RPMI8226 (cell line): ENCODE measurements at regions not wholly inside any gene's neighbourhood (a gene's known extent, or its start where the extent isn't known, plus 50 kb on each side); places are given as distances from the start of the nearest gene placed in this dataset.
"Not testable (repeated sequence)": the region's sequence is repeated elsewhere in the genome, so short reads cannot be mapped to it uniquely, and the experiment has no call there.

ENCODE experiments used
- DNase-seq: peaks from one replicate; pipeline ENCODE4 v3.0.0-alpha.2; 2015

DNA sequence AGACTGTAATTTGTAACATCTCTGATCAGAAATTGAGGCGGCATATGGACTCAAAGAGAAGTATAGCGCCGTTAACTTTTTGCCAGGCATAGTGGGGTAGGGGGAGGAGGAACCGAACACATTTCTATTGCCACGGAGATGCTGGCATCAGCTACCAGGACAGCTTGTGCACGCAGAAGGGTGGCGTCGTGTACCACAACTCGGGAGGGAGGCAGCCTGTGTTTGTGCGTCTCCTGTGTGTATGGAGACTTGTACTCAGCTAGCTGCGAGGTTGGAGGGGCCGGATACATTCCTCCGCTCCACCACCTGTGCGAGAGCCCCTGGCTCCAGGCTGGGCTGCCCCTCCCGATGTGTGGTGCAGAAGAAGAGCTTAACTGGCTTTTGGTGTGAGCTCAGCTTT lies 634.8 kb downstream of the TYW1 start:
- peak; percentile 49 for DNase-seq

- DNase-seq: no peak
Measured at GRCh38 chr7:67635271-67635670, 638.6 kb downstream of the TYW1 start.

DNA sequence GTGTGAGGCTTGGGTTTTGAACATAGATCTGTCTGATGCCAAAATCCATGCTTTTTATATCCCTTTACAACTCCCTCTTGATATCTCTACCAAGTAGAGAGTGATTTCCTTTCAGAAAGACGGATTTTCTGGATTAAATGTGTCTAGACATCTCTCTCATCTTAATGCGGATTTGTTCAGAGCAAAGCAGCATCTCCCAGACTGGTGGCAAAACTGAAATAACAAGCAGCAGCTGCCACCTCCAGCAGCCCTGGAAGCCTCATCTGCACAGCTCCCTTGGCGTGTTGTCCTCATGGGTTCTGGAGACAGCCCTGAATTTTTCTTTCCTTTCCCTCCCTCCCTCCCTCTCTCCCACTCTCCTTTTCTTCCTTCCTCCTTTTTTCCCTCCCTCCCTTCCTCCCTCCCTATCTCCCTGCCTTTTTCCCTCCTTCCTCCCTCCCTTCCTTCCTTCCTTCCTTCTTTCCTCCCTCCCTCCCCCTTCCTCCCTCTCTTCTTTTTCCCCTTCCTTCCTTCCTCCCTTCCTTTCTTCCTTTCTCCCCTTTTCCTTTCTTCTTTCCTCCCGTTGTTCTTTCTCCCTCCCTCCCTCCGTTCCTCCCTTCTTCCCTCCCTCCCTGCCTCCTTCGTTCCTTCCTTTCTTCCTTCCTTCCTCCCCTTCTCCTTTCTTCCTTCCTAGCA lies 639.9 kb downstream of the TYW1 start:
- DNase-seq: no peak

- peak; percentile 13 for DNase-seq
Measured at GRCh38 chr7:67637023-67637358, 640.4 kb downstream of the TYW1 start.

- not testable (repeated sequence) for DNase-seq
Measured at GRCh38 chr7:67642542-67642941, 645.9 kb downstream of the TYW1 start.

- peak; percentile 78 for DNase-seq
Measured at GRCh38 chr7:67644151-67644550, 647.5 kb downstream of the TYW1 start.

DNA sequence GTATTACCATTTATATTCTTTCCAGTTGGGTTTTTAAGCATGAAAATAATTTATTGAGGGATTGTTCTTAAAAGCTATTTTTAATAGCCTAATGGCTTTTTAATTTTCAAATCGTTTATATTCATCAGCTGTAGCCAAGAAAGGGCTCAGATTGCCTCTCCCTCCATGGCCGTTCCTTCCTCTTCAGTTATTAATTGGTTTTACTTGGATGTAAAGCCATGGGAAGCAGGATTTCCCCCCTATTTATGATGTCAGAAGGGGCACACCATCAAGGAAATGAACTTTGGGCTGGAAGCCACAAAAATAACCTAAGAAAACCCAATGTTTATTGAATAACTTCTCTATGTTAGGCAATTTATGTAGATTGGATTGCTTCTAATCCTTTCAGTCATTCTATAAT lies 656.3 kb downstream of the TYW1 start:
- DNase-seq: no peak

GRCh38 chr7:67653856-67654454 lies 657.3 kb downstream of the TYW1 start:
- no peak for DNase-seq

- no peak for DNase-seq
Measured at GRCh38 chr7:67654642-67655041, 658.0 kb downstream of the TYW1 start.

- no peak for DNase-seq
Measured at GRCh38 chr7:67655168-67655567, 658.5 kb downstream of the TYW1 start.

GRCh38 chr7:67659091-67659490 lies 662.5 kb downstream of the TYW1 start:
- DNase-seq: no peak

DNA sequence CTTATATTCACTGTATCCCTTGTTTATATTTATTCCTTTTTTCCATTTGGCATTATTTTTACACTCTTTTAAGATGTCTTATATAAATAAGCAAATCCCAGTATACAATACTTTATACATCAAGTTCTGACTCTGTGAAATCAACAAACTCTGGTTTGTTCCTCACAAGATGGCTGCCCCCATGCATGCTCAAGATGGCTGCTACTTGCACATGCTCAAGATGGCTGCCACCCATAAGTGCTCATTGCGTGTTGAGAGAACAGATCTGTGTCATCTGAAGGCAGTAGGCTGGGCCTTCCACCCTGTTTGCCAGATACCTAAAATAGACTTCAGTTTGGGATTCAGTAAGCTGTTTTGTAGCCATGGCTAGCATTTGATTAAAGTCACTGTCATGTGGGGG lies 666.2 kb downstream of the TYW1 start:
- no peak for DNase-seq

DNA sequence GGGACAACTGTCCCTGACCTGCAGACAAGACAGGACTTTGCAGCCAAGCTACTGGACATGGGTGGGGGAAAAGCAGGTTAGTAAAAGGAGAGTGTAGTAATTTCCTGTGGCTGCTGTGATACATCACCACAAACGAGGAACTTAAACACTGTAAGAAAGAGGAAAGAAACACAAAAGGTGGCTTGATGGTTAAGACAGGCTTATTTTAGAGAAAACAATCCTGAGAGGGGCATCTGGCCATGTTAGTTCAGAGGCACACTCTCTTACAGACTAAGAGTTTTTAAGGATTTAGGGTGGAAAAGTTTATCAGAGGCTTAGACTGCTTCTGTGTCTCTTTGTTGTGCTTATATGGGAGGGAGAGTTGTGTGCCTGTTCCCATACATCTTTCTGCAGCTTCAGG lies 667.0 kb downstream of the TYW1 start:
- DNase-seq: no peak

DNA sequence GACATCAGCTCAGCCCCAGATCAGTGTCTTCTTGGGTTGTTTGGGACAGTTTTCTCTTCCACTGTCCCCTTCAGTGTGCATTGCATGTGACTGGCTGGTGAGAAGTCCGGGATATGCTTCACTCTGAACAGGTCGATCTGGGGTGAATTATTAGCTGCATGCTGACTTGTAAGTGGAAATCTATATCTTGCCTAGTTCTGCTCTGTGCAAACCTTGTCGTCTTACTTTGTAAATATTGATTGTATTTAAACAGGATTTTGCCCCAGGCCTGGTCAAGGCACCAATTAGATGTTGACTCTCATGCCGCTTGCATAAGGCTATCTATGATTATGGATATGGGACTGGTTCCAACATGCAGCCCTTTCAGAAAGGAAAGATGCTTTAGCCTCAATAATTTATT lies 669.7 kb downstream of the TYW1 start:
- not testable (repeated sequence) for DNase-seq

GRCh38 chr7:67671006-67671548 lies 674.4 kb downstream of the TYW1 start:
- no peak for DNase-seq

DNA sequence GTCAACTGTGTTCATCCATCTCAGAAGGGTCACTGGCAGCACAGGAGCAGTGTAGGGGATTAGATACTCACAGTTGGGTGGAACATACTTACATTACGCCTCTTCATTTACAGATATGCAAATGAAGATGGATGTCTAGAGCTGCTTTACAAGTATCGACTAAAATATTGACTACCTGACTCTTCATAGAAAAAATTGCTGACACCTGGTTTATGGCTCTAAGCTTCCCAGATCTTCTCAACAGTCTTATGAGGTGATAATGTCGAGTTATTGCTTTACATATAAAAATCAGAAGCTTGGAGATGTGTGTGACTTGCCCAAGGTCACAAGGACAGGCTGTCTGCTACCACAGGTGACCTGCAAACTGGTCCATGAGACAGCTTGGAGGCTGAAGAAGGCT lies 677.2 kb downstream of the TYW1 start:
- DNase-seq: no peak

GRCh38 chr7:67674862-67675261 lies 678.2 kb downstream of the TYW1 start:
- DNase-seq: not testable (repeated sequence)

DNA sequence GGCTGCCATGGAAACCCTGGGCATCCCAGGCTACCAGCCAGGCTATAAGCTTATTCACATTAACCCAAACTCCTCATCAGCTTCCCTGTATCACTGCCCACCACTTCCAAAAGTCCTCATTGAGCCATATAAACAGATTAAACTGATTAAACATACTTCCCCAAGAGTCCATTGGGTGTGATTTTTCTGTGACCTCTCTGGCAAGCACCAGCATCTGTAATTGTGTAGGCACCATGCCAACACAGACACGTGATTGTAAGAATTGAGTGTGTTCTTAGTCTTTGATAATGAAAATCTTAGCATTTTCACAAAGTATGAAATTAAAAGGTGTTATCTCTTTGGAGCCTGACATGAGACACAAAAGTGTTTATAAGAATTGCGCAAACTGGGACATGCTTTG lies 679.3 kb downstream of the TYW1 start:
- DNase-seq: no peak

DNA sequence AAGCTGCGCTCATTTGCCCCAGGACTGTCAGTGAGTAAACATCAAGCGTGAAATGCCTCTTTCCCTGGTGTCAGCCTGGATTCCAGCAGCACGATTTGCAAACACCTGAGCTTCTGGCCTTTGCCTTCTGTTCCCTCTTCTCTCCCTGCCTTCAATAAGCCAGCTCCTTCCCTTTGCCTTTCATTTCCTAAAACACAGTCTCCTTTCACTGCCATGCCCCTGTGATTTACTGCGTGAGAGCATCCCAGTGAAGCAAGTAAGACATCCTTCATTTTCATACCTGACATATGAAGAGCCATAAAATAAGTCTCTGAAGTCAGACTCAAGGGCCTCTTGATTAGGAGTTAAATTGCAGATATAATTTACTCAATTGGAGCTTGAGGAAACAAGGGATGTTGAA lies 681.8 kb downstream of the TYW1 start:
- DNase-seq: no peak

DNA sequence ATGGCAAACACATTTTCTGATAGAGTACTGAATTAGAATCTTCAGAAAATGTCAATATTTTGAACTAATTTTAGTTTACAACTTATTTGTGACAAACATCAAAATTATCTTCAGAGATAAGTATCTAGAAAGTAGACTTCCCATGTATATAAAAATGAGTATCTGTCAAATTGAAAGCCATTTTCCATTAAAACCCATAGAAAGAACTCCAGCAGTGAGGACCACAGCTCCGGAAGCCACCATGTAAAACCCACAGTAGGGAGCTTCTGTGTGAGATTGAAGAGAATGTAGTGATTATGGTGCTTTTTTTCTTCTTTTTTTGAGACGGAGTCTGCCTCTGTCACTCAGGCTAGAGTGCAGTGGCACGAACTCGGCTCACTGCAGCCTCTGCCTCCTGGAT lies 687.0 kb downstream of the TYW1 start:
- DNase-seq: no peak

GRCh38 chr7:67690700-67691099 lies 694.1 kb downstream of the TYW1 start:
- DNase-seq: no peak

DNA sequence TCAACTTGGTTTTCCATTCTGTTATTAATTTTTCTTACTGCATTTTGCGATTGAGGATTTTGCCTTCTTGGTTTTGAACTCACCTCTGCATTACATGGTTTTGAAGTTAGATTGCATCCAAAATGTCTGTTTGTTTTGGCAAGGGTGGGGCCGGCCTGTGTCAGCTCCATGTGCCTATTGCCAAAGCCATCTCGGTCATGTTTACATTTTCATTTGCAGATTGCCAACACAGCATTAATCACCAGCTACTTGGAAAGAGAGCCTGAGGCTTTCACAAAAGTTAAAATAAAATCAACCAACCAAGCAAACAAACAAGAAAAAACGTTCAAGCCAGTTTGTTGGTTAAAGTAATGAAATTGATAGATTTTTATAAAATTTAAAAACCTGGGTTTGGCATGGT lies 695.8 kb downstream of the TYW1 start:
- DNase-seq: peak; percentile 61

GRCh38 chr7:67696124-67696523 lies 699.5 kb downstream of the TYW1 start:
- DNase-seq: no peak

DNA sequence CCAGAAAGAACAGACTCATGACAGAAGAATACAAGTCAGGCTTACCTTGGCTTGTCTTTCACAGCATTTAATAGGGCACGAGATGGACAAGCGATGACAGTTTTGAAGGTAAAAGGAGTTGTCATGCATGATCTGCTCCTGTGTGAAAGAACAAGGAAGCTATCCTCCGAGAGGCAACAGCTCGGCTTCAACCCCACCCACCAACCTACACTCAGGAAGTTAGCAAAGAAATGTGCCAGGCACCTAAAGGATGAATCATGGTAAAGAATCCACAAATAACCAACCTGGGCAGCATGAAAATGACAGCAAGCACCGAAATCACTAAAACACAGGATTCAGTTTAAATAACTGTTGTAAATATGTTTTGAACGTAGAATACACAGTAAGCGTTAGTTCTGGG lies 700.2 kb downstream of the TYW1 start:
- peak; percentile 69 for DNase-seq

GRCh38 chr7:67698354-67698753 lies 701.7 kb downstream of the TYW1 start:
- no peak for DNase-seq
